DMS114 treated with DMSO at 0.1 percent for 48 hours (cell line): ENCODE measurements at regions not wholly inside any gene's neighbourhood (a gene's known extent, or its start where the extent isn't known, plus 50 kb on each side); places are given as distances from the start of the nearest gene placed in this dataset.

Experiments
- DNase-seq: peaks from one replicate; lab custom pipeline; 2025; ENCODE audit not compliant: unreplicated experiment; lab: John Stamatoyannopoulos, UW

- no peak for DNase-seq
Measured at GRCh38 chr2:196248467-196249094, 77.2 kb upstream of the STK17B start.

DNA sequence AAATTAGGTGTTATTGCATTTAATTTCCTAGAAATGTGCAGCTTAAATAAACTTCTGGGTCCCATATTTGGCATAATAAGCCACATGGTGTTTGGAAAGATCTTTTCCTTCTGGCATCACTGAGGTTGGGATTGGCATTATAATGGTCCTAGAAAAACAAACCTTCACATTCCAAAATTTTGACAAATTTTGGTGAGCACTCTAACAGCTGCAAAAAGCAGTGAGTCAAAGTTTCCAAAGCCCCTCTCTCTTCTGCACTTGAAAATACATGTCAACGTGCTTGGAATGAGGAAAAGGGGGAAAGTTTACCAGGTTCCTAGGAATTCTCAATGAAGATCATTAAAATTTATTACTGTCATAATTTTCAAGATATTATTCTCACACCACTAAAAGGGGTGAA, 77.8 kb upstream of the STK17B start:
- no peak for DNase-seq

- no peak for DNase-seq
Measured at GRCh38 chr2:196249860-196250259, 78.5 kb upstream of the STK17B start.

- no peak for DNase-seq
Measured at GRCh38 chr2:196251132-196251531, 79.8 kb upstream of the STK17B start.

GRCh38 chr2:196252408-196253115, 81.2 kb upstream of the STK17B start:
- no peak for DNase-seq

GRCh38 chr2:196253116-196253480, 81.7 kb upstream of the STK17B start:
- no peak for DNase-seq

DNA sequence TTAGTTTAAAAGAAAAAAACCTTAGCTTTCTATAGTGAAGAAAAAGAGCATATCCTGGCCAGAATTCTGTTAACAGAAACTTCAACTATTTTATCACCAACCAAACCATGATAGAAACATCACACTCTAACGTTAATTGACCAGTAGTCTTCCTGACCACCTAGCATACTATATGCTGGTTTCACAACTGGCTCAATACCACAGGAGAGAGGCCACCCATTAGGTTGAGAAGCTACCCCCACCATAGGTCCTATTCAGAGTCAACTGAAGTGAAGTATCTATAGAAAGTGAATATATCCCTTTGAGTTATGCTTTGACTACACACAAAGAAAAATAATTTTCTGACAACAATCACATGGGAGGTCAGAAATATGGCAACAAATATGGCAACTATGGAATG, 85.2 kb upstream of the STK17B start:
- no peak for DNase-seq

DNA sequence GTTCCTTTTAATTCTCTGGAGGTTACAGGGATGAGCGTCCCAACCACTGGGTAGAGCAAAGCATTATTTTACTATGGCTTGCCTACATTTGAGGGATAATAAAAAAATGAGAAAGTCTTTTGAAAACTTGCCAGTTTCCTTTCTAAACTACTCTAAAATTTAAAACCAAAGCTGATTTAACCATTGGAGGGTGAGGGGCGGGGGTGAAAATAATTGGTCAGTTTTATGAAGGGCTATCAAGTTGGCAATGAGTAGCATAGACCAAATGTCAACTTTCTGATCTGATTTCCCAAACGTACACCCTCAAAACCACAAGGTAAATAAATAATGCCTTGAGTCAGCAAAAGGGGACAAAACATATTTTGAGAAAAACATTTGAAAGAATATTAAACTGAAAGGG, 85.7 kb upstream of the STK17B start:
- DNase-seq: no peak

DNA sequence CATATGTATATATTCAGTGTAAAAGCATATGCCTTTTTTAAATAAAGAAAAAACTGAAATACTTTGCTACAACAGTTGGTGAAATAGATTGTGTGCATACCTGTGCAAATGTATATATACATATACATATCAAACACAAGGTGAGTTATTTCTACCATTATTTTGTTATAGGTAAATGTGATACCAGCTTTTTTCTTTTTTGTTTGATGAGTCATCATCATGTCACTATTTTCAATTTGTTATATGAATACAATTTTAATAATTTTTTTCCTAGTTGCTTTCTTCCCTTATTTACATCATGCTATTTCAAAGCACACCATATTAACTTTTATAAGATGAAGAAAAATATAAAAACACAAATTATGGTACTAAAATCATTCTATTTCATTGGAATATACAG, 87.0 kb upstream of the STK17B start:
- DNase-seq: no peak

GRCh38 chr2:196259507-196260481, 88.4 kb upstream of the STK17B start:
- DNase-seq: no peak

DNA sequence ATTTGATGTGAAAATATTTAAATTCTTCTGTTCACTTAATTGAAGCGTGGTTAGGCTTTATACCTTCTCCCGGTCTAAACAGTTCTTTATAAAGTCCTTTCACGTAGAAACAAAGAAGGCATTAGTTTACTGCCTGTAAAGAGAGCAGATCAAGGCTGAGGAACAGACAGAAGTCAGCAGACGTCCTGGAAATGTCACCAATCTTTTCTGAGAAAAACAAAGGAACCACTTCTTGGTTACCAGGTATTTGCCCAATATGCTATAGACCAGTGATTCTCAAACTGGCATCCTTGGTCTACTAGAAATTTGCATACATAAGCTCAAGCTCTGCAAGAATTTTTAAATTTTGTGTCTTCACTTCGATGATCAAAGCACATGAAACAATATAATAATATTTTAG, 89.2 kb upstream of the STK17B start:
- no peak for DNase-seq

DNA sequence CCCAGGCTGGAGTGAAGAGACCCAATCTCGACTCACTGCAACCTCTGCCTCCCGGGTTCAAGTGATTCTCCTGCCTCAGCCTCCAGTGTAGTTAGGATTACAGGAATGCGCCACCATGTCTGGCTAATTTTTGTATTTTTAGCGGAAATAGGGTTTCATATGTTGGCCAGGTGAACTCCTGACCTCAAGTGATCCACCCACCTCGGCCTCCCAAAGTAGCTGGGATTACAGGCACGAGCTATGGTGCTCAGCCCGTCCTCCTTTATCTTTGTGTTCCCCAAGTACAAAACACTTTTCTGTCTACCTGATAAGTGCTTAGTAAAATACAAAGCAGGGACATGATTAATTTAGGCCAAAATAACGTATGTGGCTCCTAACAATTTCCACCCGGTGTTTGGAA, 91.2 kb upstream of the STK17B start:
- no peak for DNase-seq

- no peak for DNase-seq
Measured at GRCh38 chr2:196263181-196263747, 91.9 kb upstream of the STK17B start.

- DNase-seq: no peak
Measured at GRCh38 chr2:196266351-196266750, 95.0 kb upstream of the STK17B start.

DNA sequence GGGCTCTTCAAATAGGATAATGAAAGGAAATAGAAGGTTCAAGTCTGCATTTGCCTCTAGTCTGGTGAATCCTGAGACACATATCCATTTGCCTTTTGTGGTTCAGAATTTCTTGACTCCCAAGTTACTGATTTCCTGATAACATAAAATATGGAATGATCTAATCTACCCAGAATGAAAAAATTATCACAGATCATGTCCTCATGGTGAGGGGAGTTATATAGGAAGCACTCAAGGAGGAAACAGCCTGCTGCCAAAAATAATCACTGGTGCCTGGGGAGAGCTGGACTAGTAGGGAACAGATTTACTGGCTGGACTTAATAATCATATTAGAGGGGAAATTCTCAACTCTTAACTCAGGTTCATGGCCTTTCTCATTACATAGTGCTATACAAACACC, 95.5 kb upstream of the STK17B start:
- DNase-seq: no peak

DNA sequence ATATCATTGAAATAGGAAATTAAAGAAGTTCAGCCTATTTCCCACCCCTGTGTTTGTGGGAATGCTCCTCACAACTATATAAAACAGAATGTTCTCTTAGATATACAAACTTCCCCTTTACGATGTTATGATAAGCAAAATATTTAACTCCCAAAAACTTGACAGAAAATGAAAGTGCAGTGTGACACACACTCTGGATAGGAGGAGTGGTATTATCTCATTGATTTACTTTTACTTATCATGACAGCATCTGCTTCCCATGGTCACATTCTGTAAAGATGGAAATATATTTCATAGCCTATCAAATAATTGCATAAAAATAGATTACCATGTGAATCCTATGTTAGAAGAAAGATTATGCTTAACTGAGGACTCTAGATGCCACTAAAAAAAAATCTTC, 96.6 kb upstream of the STK17B start:
- DNase-seq: no peak

GRCh38 chr2:196268538-196269338, 97.4 kb upstream of the STK17B start:
- no peak for DNase-seq

- DNase-seq: no peak
Measured at GRCh38 chr2:196271795-196272194, 100.4 kb upstream of the STK17B start.

DNA sequence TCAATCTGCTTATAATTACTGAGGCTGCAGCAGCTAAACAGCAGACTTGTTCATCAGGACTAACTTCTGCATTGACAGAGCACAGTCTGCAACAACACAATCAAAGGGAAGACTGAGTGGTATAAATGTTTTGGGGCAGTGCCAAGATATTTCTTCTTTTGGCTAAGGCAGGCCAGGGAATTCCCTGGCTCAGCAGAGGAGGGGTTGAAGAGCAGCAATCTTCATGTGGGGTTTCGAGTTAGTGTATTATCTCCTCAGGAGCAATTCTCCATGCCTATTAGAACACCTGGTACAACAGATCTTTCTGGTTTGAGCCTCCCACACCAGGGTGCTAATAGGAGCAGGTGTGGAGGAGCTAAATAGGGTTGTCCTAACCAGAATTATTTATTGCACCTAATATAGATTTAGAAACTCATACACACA, 103.0 kb upstream of the STK17B start:
- no peak for DNase-seq

DNA sequence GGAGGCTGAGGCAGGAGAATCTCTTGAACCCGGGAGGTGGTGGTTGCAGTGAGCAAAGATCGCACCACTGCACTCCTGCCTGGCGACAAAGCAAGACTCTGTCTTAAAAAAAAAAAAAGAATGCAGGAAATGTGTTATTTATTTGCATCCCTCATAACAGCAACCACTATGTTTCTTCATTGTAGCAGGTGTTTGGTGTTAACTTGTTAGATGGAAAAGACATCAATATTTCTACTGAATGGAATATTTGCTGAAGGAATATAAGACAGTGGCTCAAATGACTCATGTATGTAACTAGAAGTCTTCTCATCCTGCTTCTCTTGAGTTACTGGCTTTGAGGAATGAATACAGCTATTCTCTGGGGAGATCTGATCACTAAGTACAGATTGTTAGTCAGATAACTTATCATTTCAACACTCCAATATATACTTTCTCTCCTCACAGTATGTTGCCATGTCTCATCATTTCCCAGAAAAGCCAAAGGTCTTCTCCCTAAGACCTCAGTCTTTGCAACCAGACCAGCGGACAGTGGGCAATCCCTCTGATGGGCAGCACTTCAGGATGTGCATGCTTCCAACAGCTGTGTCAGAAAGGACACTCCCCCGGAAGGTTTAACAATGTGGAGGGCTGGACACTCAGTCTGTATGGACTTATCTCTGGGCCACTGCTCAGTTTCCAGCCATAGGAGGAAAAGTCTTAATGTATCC, 104.4 kb upstream of the STK17B start:
- DNase-seq: no peak
